AG09309 (cell line): ENCODE measurements at regions not wholly inside any gene's neighbourhood (a gene's known extent, or its start where the extent isn't known, plus 50 kb on each side); places are given as distances from the start of the nearest gene placed in this dataset.

Source experiments
- DNase-seq: peaks from one replicate; pipeline ENCODE4 v3.0.0-alpha.2; 2010; ENCODE audit warnings: low read depth
- H3K4me3 ChIP-seq: 2 replicates; pipeline ENCODE4 v1.5.1; 2011; ENCODE audit warnings: mild to moderate bottlenecking, low read depth, low read length, moderate library complexity; ENCODE audit not compliant: control insufficient read depth
- TF ChIP-seq, protein P1 (sequence below): IDR thresholded peaks from 2 replicates; pipeline ENCODE4 v1.5.1; 2011; ENCODE audit warnings: mild to moderate bottlenecking, low read depth, low read length, inconsistent platforms; ENCODE audit not compliant: insufficient read depth, control insufficient read depth; ENCODE audit errors: missing control alignments

DNA sequence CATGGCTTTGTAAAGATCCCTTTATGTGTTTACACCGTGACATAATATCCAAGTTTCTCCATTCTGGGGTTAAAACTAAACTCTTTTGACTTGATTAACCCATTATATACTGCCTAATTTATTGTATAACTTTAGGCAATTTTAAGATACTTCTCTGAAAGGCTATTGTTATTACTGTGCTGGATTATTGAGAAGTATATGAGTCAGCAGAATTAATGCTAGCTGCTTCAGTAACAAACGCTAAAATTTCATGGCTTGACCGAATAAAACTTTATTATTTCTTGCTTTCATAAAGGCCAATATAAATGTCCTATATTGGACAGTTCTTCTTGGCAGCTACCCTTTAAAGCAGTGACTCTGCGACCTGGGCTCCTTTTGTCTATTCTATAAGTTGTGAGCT is 853.9 kb downstream of the SORCS3 start:
- no peak overlapping the region for H3K4me3 ChIP-seq
- no peak for DNase-seq
- TF ChIP-seq, protein P1, sequence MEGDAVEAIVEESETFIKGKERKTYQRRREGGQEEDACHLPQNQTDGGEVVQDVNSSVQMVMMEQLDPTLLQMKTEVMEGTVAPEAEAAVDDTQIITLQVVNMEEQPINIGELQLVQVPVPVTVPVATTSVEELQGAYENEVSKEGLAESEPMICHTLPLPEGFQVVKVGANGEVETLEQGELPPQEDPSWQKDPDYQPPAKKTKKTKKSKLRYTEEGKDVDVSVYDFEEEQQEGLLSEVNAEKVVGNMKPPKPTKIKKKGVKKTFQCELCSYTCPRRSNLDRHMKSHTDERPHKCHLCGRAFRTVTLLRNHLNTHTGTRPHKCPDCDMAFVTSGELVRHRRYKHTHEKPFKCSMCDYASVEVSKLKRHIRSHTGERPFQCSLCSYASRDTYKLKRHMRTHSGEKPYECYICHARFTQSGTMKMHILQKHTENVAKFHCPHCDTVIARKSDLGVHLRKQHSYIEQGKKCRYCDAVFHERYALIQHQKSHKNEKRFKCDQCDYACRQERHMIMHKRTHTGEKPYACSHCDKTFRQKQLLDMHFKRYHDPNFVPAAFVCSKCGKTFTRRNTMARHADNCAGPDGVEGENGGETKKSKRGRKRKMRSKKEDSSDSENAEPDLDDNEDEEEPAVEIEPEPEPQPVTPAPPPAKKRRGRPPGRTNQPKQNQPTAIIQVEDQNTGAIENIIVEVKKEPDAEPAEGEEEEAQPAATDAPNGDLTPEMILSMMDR = no peak

DNA sequence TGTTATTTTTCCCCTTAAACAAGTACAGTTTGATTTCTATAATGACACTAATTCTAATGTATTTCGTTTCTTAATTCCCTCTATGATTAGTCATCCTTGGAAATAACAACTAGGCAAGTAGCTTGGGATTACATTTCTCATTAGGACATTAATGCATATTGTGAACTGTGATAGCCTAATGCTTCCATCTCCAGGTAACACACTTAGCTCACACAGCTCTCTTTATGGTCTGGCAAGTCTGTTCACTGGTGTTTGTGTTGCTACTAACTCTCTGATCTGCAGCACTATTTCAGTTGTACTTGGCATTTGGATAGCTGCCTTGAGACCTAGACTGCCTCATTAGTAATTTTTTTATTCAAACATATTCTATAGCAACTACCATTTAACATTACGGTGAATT is 853.2 kb downstream of the SORCS3 start:
- DNase-seq = no peak
- TF ChIP-seq, protein P1 = no peak
- H3K4me3 ChIP-seq = no peak overlapping the region

DNA sequence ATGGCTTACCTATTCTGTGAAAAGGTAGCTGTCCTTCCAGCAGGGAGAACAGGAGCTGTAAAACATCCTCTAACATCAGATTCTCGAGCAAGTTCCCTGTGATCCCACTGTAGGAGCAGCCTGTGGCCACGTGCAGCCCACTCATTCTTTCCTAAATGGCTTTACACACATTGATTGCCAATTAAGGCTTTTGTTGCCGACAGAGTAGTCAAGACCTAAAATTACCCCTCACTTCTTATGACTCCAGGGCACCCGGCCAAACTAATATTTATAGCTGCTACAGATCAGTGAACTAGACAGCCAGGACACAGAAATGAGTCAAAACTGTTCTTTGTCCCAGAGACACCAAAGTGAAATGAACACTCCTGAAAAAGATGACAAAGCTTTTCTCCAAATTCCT is 832.1 kb downstream of the SORCS3 start:
- DNase-seq = no peak
- H3K4me3 ChIP-seq = no peak overlapping the region
- TF ChIP-seq, protein P1 = no peak

DNA sequence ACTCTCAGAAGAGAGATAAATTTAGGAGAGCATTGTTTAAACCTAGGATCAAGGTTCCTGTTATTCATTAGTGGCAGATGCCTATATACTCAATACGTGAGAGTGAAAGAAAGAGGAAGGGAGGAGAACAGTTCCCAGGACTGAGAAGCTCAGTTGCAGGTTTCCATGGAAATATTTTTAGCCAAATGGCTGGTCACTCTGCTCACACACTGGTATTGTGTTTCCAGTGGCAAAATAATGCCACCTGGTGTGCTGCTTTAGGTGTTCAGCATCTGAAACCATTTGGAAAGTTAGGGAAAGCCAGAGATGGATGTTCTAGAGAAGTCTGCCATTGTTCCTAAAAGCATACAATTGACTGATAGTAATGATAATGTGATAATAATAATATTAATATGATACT is 827.7 kb downstream of the SORCS3 start:
- H3K4me3 ChIP-seq = no peak overlapping the region
- no peak for DNase-seq
- TF ChIP-seq, protein P1 = no peak

DNA sequence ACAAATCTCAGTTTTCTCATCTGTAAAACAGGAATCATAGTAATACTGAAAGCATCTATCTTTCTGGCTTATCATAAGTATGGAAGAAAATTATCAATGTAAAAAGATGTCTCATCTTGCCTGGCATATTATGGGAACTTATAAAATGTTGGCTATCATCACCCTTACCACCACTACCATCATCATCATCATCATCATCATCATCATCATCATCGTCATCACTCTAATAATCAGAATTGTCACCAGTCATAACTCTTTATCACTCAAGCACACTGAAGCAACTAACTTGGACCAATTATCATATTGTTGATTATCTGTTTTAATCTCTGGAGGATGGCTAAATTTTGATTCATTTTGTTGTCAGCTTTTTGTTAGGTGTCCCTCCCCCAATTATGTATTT is 825.4 kb downstream of the SORCS3 start:
- no peak for DNase-seq
- H3K4me3 ChIP-seq = no peak overlapping the region
- TF ChIP-seq, protein P1 = no peak

DNA sequence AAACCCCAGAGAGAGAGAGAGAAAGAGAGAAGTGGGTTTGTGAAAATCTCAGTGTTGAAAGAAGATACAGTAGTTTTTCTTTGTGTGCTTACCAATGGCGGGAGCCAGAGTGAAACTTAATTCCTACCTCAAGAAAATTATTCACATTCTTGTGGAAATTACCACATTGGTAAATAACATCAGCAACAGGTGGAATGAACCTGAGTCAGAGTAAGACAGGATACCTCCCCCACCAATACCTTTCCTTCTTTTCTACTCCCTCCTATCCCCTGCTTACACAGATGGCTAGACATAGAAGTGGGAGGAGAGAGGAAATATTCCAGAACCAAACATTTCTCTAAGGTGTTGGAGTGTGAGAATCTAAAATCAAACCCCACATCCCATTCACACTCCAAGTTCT is 793.9 kb downstream of the SORCS3 start:
- no peak for DNase-seq
- TF ChIP-seq, protein P1 = no peak
- no peak overlapping the region for H3K4me3 ChIP-seq

DNA sequence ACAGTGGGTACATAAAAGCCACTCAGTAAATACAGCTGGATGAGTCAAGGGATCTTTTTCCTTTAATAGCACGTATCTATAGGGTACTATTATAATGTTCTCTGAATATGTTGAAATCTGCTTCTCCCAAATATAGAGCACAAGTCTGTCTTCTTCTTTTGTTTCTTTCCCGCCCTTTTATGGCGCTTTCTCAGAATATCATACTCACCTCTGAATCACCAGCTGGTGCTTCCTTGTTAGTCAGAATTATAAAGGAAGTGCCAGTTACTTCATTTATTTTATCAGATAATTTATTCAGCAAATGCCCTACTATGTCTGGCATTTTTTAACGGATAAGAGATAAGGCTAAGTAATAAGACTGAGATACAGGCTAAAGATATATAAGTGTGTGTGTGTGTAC is 772.9 kb downstream of the SORCS3 start:
- no peak for DNase-seq
- no peak overlapping the region for H3K4me3 ChIP-seq
- TF ChIP-seq, protein P1 = no peak
